ENCODE measurements at regions not wholly inside any gene's neighbourhood (a gene's known extent, or its start where the extent isn't known, plus 50 kb on each side); places are given as distances from the start of the nearest gene placed in this dataset.
A peak's percentile ranks its signal among the peaks of the same experiment; 100 is the strongest.

GRCh38 chr18:60445341-60445740, 72.8 kb upstream of the MC4R start:
- DNase-seq = no peak

GRCh38 chr18:60446821-60447220, 74.2 kb upstream of the MC4R start:
- no peak for DNase-seq

- DNase-seq = no peak
Observed at GRCh38 chr18:60448487-60449267, 76.1 kb upstream of the MC4R start.

GRCh38 chr18:60452421-60452820, 79.8 kb upstream of the MC4R start:
- peak; percentile 39 for DNase-seq

GRCh38 chr18:60466677-60467076, 94.1 kb upstream of the MC4R start:
- peak; percentile 47 for DNase-seq

GRCh38 chr18:60469387-60470100, 97.0 kb upstream of the MC4R start:
- DNase-seq = peak; percentile 30

- no peak for DNase-seq
Observed at GRCh38 chr18:60471652-60472051, 99.1 kb upstream of the MC4R start.

- DNase-seq = no peak
Observed at GRCh38 chr18:60485201-60485600, 112.6 kb upstream of the MC4R start.

- DNase-seq = no peak
Observed at GRCh38 chr18:60493066-60493465, 120.5 kb upstream of the MC4R start.

- no peak for DNase-seq
Observed at GRCh38 chr18:60499675-60500074, 127.1 kb upstream of the MC4R start.

GRCh38 chr18:60500960-60501359, 128.4 kb upstream of the MC4R start:
- DNase-seq = peak; percentile 27

GRCh38 chr18:60502591-60502990, 130.0 kb upstream of the MC4R start:
- DNase-seq = peak; percentile 63

GRCh38 chr18:60503199-60503598, 130.6 kb upstream of the MC4R start:
- peak; percentile 70 for DNase-seq

GRCh38 chr18:60506190-60506589, 133.6 kb upstream of the MC4R start:
- no peak for DNase-seq

GRCh38 chr18:60506682-60507081, 134.1 kb upstream of the MC4R start:
- no peak for DNase-seq

GRCh38 chr18:60508108-60508507, 135.5 kb upstream of the MC4R start:
- no peak for DNase-seq

- DNase-seq = peak; percentile 68
Observed at GRCh38 chr18:60534538-60534937, 162.0 kb upstream of the MC4R start.

GRCh38 chr18:60537074-60537473, 164.5 kb upstream of the MC4R start:
- DNase-seq = no peak

GRCh38 chr18:60538891-60539290, 166.3 kb upstream of the MC4R start:
- DNase-seq = no peak

GRCh38 chr18:60541661-60542060, 169.1 kb upstream of the MC4R start:
- no peak for DNase-seq

GRCh38 chr18:60543646-60544045, 171.1 kb upstream of the MC4R start:
- peak; percentile 83 for DNase-seq

GRCh38 chr18:60549338-60549960, 176.9 kb upstream of the MC4R start:
- peak; percentile 92 for DNase-seq

GRCh38 chr18:60552948-60553347, 180.4 kb upstream of the MC4R start:
- DNase-seq = no peak

GRCh38 chr18:60554967-60555366, 182.4 kb upstream of the MC4R start:
- DNase-seq = no peak
